Stimulated activated CD8-positive, alpha-beta memory T cell treated with anti-CD3 and anti-CD28 coated beads, Interleukin-4, amount 100 ng/mL, for 1 hour (primary cell): ENCODE measurements at regions not wholly inside any gene's neighbourhood (a gene's known extent, or its start where the extent isn't known, plus 50 kb on each side); places are given as distances from the start of the nearest gene placed in this dataset.
"Not testable (repeated sequence)": the region's sequence is repeated elsewhere in the genome, so short reads cannot be mapped to it uniquely, and the experiment has no call there.

Experiments used
- DNase-seq, 2 donors: peaks; one replicate each; pipeline ENCODE4 v3.0.0-alpha.2; 2020; ENCODE audit warnings: low read depth in 2 of 2, low spot score in 1 of 2

- no peak for DNase-seq
These were observed 159.5 kb upstream of the IRF2BP2 start for GRCh38 chr1:234769284-234769985.

- no peak for DNase-seq
These were observed 158.7 kb upstream of the IRF2BP2 start for GRCh38 chr1:234768569-234769283.

- no peak for DNase-seq
These were observed 158.2 kb upstream of the IRF2BP2 start for GRCh38 chr1:234768171-234768568.

GRCh38 chr1:234765672-234766071 lies 155.7 kb upstream of the IRF2BP2 start:
- no peak for DNase-seq

- DNase-seq: no peak
These were observed 155.2 kb upstream of the IRF2BP2 start for GRCh38 chr1:234765181-234765580.

GRCh38 chr1:234763910-234764309 lies 153.9 kb upstream of the IRF2BP2 start:
- no peak for DNase-seq

DNA sequence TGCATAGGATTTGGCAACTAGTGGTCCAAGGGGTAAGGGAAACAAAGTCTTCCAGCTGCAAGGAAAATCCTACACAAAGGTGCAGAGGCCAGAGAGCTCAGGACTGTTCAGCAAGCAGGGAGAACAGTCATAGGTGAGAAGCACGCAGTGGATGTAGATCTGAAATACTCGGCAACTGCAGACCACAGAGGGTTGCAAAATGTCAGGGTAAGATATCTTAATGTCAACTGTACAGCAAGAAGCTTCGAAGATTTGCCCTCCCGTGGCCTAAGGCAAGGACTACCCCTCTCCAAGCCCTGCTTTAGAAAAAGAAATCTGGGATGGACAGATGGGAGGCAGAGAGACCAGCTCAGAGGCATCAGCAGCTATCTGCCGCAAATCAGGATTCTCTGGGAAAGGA lies 153.4 kb upstream of the IRF2BP2 start:
- no peak for DNase-seq

- not testable (repeated sequence) for DNase-seq
These were observed 152.1 kb upstream of the IRF2BP2 start for GRCh38 chr1:234762127-234762526.

DNA sequence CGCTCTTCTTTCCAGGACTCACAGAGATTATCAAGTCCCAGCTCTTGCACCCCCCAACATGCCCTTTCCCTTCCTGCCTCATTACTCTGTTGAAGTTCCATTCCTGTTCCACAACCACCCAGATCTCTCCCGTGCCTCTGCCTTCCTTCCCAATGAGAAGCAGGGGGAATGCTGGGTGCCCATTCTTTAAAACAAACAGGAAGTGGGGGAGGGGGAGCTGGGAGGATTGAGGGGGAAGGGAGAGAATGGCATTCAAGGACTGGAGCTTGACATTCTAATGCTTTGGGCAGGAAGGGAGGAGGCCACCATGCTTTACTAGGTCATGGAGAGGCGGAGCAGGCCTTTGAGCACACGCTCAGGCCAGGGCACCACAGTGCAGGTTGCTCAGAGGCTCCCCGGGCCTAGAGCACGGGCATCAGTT lies 150.3 kb upstream of the IRF2BP2 start:
- no peak for DNase-seq

DNA sequence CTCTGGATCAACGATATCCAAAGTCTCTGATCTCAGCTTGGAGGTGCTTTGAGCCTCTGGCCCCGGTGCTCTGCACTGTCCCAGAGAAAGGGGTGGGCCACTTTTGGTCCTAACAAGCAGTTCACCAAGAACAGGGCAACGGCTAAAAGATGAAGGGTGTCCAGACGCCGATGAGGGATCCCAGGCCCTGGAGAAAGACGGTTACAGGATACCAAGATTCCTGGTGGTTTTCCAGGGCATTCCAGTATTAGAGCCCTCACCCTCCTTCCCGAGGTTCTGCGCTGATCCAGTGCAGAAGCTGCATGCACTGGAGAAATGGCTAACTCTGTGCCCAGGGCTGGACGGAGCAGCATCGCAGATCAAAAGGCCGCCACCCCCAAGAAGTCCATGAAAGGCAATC lies 149.9 kb upstream of the IRF2BP2 start:
- DNase-seq: no peak

DNA sequence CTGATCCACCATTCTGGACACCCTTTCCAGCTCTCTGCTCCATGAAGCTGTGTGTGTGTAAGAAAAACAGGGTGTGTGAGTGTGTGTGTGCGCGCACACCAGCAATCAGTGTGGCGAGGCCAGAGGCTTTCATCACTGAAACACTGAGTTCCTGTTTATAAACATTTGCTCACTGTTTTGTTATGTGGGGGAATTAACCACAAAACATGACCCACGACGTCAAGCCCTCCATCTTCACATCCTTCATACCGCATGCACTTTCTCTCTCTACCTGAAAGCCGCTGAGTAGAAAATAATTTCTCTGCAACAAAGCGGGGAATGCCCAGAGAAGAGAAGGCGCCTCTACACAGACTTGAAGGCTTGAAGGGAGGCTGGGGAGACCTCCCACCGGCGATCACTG lies 148.9 kb upstream of the IRF2BP2 start:
- no peak for DNase-seq

- no peak for DNase-seq
These were observed 146.9 kb upstream of the IRF2BP2 start for GRCh38 chr1:234756857-234757256.

GRCh38 chr1:234756066-234756774 lies 146.2 kb upstream of the IRF2BP2 start:
- no peak for DNase-seq

GRCh38 chr1:234755449-234755863 lies 145.5 kb upstream of the IRF2BP2 start:
- DNase-seq: no peak

DNA sequence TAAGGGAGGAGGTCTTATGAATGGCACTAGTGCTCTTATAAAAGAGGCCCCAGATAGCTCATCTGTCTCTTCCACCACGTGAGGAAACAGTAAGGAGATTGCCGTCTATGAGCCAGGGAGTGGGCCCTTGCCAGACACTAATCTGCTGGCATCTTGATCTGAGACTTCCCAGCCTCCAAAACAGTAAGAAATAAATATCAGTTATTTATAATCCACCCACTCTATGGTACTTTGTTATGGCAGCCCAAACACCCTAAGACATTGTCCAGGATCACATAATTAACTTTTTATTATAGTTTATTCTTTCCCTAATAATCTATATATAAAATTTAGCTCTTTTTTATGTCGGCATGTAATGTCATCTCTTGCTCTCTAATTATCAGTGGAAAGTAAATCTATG lies 144.0 kb upstream of the IRF2BP2 start:
- no peak for DNase-seq

- no peak for DNase-seq
These were observed 142.9 kb upstream of the IRF2BP2 start for GRCh38 chr1:234752927-234753326.

DNA sequence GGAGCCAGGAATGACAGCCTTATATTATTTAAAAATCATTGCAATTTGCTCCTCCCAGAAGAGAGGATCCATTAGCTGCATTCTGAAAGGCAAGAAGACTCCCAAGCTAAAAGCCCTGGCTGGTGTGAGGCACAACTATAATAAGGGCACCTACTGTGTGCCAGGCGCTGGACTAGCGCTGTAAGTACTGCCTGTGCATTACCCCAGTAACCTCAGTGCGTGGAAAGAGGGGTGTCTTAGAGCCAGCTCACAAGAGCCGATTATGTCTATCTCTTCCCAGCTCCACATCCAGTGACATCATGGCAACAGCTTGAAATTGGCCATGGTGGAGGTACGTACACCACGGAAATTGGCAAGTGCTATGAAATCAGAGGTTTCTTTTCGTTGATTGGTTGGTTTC lies 141.7 kb upstream of the IRF2BP2 start:
- no peak for DNase-seq

- no peak for DNase-seq
These were observed 141.1 kb upstream of the IRF2BP2 start for GRCh38 chr1:234750922-234751627.

- no peak for DNase-seq
These were observed 138.7 kb upstream of the IRF2BP2 start for GRCh38 chr1:234748713-234749112.

- DNase-seq: no peak
These were observed 138.1 kb upstream of the IRF2BP2 start for GRCh38 chr1:234748066-234748465.

DNA sequence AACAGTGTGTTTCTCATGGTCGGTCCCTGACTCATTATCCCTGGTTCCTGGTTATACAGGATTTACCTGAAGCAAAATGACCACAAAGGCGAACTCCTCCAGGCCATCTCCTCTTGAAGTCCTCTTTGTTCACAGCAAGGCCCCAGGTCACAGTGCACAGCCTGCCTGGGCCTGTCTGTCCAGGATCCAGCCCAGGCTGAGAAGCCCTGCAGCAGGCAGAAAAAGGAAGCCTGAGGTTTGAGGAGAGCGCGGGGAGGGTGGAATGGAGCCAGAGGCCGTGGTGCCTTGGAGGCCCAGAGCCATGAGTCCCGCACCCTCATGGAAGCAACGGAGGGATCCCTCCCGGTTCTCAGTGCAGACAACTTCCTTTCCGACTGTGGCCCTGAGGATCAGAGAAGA lies 136.8 kb upstream of the IRF2BP2 start:
- no peak for DNase-seq
